Astrocyte of the cerebellum (primary cell): ENCODE measurements at regions not wholly inside any gene's neighbourhood (a gene's known extent, or its start where the extent isn't known, plus 50 kb on each side); places are given as distances from the start of the nearest gene placed in this dataset.

Experiments
- DNase-seq: peaks from one replicate; pipeline ENCODE4 v3.0.0-alpha.2; 2011; ENCODE audit warnings: low read depth
- H3K4me3 ChIP-seq: 2 replicates; pipeline ENCODE4 v1.5.1; 2011; ENCODE audit warnings: mild to moderate bottlenecking, low read depth, low read length, moderate library complexity
- in situ Hi-C: cut with HindIII; loops from 2 replicates; pipeline ENCODE4 v1.10.0; 2017; ENCODE audit warnings: low sequenced_read_pairs
- TF ChIP-seq, protein P1 (sequence below): IDR thresholded peaks from 2 replicates; pipeline ENCODE4 v1.5.1; 2012; ENCODE audit warnings: low read length, low read depth, moderate library complexity, mild to moderate bottlenecking; ENCODE audit errors: missing control alignments

GRCh38 chr12:29961231-29961630 is 177.5 kb upstream of the TMTC1 start:
- in situ Hi-C loops, result no loop called here
- DNase-seq, result no peak
- no peak overlapping the region for H3K4me3 ChIP-seq
- TF ChIP-seq, protein P1, sequence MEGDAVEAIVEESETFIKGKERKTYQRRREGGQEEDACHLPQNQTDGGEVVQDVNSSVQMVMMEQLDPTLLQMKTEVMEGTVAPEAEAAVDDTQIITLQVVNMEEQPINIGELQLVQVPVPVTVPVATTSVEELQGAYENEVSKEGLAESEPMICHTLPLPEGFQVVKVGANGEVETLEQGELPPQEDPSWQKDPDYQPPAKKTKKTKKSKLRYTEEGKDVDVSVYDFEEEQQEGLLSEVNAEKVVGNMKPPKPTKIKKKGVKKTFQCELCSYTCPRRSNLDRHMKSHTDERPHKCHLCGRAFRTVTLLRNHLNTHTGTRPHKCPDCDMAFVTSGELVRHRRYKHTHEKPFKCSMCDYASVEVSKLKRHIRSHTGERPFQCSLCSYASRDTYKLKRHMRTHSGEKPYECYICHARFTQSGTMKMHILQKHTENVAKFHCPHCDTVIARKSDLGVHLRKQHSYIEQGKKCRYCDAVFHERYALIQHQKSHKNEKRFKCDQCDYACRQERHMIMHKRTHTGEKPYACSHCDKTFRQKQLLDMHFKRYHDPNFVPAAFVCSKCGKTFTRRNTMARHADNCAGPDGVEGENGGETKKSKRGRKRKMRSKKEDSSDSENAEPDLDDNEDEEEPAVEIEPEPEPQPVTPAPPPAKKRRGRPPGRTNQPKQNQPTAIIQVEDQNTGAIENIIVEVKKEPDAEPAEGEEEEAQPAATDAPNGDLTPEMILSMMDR, result no peak

GRCh38 chr12:29960122-29960521 is 176.4 kb upstream of the TMTC1 start:
- no peak for DNase-seq
- H3K4me3 ChIP-seq, result no peak overlapping the region
- in situ Hi-C loops, result no loop called here
- TF ChIP-seq, protein P1, result no peak

DNA sequence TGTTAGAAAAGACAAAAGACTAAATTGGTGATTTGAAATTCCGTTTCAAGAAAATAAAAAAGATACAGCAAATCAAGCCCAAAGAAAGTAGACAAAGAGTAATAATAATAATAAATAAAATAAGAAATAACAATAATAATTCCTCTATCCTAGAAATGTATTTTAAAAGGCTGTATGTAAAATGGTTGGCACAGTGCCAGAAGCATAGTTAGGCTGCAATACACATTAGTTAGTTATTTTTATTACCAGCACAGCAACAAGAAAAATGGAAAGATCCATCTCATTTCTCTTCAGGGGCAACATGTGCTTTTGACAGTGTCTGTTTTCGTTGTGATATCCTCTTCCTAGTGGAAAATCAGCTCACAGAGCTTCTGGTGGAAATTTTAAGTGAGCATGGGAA is 174.1 kb upstream of the TMTC1 start:
- no peak for DNase-seq
- no peak overlapping the region for H3K4me3 ChIP-seq
- in situ Hi-C loops, result no loop called here
- TF ChIP-seq, protein P1, result no peak

- in situ Hi-C loops, result no loop called here
- DNase-seq, result no peak
- no peak overlapping the region for H3K4me3 ChIP-seq
- TF ChIP-seq, protein P1, result no peak
Measured at GRCh38 chr12:29945904-29946303, 162.2 kb upstream of the TMTC1 start.

DNA sequence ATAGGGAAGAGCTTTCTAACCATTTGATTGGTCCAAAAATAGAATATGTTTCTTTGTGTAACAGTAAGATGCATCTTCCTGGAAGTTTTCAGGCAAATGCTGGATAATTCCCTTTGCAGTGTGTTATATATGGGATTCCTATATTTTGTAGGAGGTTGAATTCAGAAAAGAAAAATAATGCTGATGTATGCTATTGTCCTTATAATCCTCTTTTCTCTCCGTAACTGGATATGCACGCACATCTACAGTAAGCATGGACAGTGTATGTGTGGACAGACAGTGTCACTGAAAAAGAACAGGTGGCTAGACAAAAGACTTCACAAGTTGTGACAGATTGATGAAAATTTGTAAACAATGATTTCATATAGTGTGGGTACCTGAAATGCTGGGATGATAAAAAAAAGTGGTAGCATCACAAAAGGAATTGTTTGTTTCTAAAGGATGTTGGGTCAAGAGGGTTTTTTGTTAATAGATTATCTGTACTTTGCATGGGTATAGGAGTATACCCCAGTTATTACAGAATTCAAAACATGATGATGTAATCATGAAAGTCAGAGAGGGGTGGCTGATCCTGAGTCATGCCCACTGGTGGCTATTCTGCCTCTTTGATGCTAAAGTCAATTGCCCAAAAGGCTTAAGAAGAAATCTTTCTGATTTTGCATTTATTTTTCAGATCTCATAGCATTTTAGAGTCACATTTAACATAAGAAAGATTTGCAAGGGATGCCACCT is 160.7 kb upstream of the TMTC1 start:
- no peak for DNase-seq
- TF ChIP-seq, protein P1, result no peak
- no peak overlapping the region for H3K4me3 ChIP-seq
- in situ Hi-C loops, result no loop called here

- in situ Hi-C loops, result no loop called here
- no peak overlapping the region for H3K4me3 ChIP-seq
- TF ChIP-seq, protein P1, result no peak
- DNase-seq, result peak; percentile 49
Measured at GRCh38 chr12:29943683-29944082, 159.9 kb upstream of the TMTC1 start.

GRCh38 chr12:29940811-29941210 is 157.1 kb upstream of the TMTC1 start:
- in situ Hi-C loops, result no loop called here
- DNase-seq, result no peak
- TF ChIP-seq, protein P1, result no peak
- no peak overlapping the region for H3K4me3 ChIP-seq
